HG03039 (cell line): ENCODE measurements at regions not wholly inside any gene's neighbourhood (a gene's known extent, or its start where the extent isn't known, plus 50 kb on each side); places are given as distances from the start of the nearest gene placed in this dataset.

Experiments
- ATAC-seq: cut with Tn5 transposase; IDR thresholded peaks from one replicate; pipeline ENCODE4 v1.9.1; 2021; ENCODE audit warnings: mild to moderate bottlenecking, moderate library complexity; ENCODE audit not compliant: unreplicated experiment

DNA sequence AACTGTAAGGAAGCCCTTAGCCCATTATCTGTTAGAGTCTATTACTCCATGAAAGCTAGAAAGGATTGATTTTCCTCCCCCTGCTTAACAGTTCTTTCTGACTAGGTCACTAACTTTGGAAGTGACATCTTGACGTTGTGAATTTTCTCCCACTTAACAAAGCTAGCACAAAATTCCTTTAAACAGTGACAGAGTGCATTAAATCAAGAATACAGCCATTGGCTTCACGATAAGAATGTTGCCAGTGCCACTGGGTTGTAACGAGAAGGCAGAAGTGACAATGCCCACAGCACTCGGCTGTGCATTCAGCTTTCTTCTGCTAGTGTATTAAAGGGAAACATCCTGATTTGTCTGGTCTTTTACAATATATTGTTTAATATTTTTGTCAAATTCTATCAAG, 182.7 kb upstream of the DTNBP1 start:
- ATAC-seq, result no peak

DNA sequence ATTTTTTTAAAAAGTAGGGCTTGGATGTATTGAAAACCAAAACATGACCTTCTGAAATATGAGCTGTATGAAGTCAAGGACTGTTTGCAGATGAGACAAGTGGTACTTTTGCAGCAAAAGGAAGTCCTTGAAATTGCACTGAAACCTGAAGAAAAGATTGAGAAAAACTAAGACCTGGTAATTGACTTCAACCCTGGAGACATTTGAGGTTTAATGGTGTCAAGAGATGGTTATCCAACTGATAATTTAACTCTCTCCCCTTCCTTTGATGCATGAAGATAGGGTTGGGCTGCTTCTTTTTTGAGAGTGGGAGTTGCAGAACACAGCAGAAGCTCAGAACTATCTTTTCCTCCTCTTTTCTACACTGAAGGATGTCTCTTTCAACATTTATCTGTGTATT, 180.9 kb upstream of the DTNBP1 start:
- no peak for ATAC-seq

DNA sequence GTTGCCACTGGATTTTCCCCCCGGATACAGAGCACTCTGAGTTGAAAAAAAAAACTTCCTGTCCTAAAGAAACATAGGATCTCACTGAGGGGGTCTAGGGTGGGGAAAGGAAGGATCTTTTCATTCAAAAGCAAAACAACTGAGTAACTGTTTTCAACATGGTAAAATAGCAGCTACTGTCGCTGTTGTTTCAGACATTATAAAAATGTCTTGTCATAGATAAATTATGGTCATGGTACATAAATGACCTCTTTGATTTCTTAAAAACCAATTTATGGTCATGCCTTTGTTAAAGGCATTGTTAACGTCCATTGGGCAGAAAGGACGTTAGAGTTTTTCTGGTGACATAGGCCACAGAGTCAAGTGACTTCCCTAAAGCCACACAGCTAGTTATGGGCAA, 180.4 kb upstream of the DTNBP1 start:
- no peak for ATAC-seq

DNA sequence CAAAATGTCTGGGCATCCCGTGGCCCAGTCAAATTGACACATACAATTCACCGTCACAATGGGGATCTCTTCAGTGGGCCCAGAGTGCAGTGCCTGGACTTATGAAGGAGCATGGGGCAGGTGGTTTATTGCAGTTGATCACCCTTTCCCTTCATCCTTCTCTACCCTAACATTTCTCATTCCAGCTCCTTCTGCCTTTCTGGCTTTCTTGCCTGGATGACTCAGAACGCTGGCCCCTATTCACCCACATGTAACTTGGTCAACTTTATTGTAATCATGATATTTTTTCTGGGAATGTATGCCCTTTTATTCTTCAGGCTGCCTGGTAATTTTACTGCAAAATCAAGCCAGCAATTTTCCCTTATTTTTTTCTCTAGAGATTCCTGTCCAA, 179.9 kb upstream of the DTNBP1 start:
- ATAC-seq, result no peak

DNA sequence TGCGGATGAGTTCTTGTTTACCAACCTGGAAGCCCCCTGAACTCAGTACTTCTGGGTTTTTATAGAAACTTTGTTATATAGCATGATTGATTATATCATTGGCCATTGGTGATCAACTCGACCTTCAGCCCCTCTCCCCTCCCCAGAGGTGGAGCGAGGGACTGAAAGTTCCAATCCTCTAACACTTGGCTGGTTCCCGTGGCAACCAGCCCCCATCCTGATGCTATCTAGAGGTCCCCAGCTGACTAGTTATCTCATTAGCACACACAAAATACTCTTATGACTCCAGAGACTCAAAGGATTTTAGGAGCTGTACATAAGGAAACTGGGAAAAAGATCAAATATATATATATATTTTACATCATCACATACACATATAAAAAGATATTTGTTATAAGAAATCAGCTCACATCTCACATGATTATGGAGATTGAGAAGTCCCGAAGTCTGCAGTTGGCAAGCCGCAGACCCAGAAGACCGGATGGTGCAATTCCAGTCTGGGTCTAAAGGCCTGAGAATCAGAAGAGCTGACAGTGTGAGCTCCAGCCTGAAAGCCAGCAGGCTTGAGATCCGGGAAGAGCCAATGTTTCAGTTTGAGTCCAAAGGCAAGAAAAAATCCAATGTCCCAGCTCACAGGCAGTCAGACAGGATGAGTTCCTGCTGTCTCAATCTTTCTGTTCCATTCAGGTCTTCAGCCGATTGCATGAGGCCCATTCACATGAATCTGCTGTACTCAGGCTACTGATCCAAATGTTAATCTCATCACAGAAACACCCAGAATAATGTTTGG, 179.3 kb upstream of the DTNBP1 start:
- no peak for ATAC-seq

DNA sequence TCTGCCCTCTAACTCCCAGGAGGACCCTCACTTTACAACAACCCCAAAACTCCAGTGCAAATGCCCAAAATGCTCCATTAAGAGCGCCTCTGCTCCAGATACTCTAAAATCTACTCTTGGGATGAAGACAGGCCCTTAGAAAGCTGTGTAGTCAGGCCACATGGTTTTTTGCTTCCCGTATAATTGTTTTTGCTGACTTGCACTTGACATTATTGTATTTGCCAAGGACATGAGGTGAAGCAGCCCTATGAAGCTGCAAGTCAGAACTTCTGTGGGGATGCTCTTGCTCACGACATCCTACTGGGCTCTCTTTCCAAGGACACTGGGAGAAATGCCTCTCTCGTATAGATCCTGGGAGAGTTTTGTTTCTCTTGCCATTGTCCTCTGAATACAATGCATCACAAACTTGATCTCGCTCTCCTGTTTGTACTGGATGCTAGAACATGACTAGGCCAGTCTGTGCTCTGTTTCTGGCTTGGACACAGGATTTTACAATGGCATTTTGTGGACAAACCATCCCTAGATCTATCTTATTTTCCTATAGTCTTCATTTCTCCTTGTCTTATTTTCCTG, 177.2 kb upstream of the DTNBP1 start:
- ATAC-seq, result no peak

DNA sequence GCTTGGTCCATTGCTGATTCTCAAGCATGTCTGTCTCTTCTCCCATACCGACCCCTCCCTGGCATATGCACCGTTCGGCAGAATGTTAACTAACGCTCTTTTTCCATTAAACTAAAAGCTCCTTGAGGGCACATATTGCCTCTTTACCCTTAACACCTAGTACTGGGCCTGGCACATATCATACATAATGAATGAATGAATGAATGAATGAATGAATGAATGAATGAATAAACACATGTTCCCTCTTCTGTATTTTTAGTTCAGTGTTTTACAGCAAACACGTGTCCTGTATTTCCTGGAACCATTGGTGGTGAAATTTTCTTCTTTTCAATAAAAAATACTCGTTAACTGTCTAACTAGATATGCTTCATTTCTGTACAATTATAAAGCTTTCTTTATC, 174.4 kb upstream of the DTNBP1 start:
- no peak for ATAC-seq

DNA sequence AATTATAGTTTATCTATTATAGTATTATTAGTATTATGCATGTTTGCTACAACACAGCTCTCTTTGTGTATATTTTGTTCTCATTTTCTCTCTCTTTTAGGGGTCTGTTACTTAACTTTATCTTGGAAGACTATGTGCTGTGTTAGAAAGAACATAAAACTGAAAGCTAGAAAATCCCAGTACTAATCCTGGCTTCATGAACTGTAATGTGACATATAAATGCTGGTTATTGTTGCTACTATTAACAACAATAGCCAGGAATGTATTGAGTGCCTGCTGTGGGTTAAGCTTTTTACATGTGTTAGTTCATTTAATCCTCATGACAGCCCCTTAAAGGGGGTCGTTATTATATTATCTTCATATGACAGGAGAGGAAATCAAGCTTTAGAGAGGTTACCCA, 170.0 kb upstream of the DTNBP1 start:
- ATAC-seq, result no peak

DNA sequence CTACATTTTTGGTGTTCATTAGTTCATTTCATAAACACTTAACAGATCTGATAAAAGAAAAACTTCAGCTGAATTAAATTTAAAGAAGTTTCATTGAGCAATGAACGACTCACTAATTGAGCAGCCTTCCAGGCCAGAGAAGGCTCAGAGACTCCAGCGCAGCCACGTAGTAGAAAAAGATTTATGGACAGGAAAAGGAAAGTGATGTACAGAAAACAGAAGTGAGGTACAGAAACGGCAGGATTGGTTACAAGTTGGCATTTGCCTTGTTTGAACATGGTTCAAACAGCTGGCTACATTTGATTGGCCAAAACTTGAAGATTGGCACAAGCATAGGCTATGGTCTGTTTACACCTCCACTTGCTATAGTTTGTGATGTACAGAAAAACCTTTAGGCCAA, 166.3 kb upstream of the DTNBP1 start:
- no peak for ATAC-seq

DNA sequence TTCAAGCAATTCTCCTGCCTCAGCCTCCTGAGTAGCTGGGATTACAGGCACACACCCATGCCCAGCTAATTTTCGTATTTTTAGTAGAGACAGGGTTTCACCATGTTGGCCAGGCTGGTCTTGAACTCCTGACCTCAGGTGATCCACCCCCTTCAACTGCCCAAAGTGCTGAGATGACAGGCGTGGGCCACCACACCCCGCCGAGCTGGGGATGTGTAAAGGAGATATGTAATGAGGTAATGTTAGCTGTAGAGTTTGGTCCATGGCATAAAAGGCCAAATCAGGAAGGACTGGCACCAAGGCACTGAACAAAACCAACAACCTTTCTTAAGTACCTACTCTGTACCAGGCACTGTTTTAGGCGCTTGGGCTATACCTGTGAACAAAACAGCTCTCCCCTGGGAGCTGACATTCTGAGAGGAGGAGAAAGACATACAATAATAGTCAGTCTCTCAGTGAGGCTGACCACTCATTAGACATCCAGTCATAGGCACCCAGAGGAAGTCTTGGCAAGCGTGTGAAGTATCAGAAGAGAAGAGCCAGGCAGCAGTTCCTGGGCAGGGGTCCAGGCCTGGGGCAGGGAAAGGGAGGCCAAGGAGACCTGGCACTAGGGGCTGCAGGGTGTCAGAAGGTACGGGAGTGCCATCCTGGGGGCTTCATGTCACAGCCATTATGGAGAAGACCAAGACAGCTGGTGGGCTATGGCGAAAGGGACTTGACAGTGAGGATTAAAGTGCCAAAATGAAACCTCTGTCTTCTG, 164.8 kb upstream of the DTNBP1 start:
- no peak for ATAC-seq

DNA sequence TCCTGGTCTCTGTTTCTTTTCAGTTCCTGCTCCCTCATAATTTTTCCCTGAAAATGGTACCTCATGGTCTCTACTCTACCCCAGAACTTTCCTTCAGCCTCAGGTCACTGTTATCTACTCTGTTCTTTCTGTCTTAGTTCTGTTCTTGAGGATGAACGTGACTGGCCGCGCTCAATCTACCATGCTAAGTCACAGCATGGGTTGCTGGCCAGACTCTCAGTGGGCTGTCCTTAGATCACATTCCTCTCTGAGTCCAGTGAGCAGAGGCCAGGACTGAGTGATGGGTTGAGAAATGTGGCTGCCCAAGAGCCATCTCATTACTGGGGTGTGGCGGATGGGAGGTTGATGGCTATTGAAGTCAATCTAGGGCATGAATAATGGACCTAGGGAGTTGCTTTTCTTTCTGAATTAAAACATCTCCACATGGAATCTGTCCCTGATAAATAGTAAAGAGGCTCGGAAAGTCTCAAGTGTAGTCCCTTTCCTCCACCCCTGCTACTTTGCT, 164.0 kb upstream of the DTNBP1 start:
- no peak for ATAC-seq

DNA sequence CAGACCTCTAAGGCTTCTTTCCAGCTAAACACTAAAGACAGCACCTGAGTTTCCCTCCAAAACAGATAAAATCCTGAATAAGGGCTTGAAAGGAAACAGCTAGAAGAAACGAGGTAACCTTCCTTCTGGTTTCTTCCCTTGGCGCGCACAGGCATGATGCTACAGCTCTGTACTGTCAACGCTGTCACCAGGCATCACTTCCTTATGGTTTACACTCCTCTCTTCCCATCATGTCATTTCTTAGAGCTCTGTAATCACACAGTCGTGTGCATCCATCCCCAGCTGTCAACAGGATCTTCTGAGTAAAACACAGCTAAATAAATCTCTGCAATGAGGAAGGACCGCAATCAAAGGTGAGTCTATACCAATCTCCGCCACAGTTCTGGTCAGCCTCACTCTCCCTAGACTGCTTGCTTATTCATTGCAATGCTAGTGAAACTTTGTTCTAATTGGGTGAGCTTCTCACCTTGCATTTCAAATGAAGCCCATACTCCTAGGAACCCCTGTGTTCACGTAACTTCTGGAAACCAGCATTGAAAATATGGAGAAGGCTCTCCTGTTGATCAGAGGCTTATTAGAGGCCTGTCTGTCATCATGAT, 162.6 kb upstream of the DTNBP1 start:
- ATAC-seq, result no peak

DNA sequence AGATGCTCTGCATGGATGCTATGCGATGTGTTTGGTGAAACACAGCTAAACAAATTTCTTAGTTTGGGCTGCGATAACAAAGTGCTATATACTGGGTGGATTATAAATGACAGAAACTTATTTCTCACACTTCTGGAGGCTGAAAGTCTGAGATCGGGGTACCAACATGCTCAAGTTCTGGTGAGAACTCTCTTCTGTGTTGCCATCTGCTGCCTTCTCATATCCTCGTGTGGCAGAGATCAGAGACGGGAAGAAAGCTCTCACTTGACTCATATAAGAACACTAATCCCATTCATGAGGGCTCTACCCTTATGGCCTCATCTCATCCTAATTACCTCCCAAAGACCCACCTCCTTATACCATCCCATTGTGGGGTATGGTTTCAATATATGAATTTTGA, 162.0 kb upstream of the DTNBP1 start:
- no peak for ATAC-seq

DNA sequence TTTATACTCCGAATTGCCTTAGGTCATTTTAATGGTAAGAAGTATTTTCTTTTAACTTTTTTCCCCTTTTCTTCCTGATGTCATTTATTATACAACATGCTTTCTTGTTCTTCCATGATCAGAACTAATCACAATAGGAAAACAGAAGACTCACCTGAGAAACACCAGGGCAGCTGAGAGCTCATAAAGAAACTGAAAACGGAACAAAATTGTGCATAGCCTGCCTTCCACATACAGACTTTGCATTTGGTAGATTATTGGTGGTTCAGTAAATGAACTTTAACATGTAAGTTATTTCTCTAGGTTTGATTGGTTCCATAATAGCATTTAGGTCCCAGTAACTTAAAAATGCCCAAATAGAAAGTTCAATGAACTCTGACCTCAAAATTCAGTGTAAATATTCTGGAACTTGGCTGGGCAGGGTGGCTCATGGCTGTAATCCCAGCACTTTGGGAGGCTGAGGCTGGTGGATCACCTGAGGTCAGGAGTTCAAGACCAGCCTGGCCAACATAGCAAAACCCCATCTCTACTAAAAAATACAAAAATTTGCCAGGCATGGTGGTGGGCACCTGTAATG, 161.1 kb upstream of the DTNBP1 start:
- no peak for ATAC-seq

DNA sequence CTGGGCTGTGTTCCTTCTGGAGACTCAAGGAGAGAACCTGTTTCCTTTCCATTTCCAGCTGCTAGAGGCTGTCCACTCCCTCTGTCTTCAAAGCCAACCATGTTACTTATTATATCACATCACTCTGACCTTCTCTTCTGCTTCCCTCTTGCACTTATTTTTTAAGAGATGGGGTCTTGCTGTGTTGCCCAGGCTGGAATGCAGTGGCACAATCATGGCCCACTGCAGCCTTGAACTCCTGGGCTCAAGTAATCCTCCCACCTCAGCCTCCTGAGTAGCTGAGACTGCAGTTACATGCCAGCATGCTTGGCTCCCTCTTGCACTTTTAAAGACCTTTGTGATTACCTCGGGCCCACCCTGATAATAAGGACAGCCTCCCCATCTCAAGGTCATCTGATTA, 160.0 kb upstream of the DTNBP1 start:
- no peak for ATAC-seq

DNA sequence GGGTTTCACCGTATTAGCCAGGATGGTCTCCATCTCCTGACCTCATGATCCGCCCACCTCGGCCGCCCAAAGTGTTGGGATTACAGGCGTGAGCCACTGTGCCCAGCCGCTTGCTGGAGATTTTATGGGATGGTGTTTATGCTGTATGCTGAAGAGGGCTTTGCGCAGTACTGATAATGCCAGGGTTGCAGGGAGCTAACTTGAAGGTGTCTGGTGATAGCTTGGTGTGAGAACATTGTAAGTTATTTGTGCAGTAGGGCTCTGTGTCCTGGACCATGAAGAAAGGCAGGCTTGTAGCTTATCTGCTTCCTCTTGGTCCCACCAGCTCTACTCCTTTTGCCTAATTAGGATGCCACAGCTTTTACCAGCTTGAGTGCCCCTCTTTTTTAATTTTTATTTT, 157.0 kb upstream of the DTNBP1 start:
- ATAC-seq, result no peak

DNA sequence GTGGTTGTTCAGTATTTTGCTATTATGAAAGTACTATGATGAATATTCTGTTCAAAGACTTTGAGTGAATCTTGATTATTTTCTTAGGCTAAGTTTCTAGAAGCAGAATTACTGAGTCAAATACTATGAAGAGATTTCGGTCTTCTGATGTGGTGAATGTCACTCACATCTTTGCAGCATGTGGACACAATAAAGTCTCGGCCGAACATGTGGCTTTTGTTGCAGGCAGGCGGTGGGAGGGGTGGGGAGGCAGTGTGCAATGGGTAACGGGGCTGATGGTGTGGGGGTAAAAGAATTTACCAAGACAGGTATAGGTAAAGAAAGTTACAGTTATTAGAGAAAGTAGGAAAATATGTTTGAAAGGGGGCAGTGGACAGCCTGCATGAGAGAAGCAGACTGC, 156.4 kb upstream of the DTNBP1 start:
- no peak for ATAC-seq

DNA sequence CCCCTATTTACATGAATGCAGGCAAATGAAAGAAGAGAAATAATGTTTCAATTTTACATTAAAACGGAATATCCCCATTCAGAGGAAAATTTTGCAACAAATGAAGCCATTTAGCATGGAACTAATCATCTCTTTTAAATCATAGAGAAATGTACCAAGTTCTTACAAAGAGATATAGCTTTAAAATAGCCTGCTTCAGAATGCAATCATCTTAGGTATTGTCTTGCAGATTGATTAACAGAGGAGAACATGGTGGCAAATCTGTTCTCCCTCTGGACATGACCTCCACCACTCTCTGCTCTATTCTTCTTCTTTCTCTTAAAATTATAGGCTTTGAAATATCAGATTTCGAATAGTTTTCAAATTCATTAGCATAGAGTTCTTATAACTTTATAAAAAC, 155.7 kb upstream of the DTNBP1 start:
- ATAC-seq, result no peak

DNA sequence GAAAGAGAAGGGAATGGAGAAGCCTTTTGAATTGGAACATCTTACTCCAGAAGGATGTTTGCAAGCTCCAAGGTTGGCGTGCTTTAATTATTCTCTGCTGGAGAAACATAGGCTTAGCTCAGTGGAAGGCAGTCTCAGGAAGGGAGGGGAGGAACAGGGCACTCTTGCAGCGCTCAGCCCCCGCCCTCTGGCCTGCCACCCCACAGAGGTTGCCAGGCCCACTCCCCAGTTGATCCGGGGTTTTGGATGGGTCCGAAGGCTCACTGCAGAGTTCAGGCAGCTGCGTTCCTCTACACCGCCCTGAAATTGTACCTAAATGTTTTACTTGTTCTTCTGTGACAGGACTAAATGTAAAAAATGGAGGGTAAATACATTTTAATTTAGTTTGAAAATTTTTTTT, 155.2 kb upstream of the DTNBP1 start:
- ATAC-seq, result no peak

DNA sequence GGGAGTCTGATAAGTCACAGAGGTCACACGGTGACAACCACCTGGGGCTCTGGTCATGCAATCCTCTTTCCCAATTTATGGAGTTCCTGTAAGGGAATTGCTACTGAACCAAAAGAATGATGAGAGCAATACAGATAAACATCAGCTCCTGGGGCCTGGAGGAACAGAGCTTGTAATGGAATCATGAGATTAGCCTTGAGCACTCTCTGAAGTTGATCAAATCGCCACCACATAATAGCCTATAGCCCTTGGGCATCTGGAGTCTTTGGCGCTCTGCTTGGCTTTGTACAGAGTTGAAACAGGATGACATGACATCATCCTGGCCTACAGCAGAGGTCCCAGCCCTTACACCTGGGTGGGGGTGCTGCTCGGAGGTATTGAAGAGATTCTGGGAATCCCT, 154.3 kb upstream of the DTNBP1 start:
- ATAC-seq, result no peak

DNA sequence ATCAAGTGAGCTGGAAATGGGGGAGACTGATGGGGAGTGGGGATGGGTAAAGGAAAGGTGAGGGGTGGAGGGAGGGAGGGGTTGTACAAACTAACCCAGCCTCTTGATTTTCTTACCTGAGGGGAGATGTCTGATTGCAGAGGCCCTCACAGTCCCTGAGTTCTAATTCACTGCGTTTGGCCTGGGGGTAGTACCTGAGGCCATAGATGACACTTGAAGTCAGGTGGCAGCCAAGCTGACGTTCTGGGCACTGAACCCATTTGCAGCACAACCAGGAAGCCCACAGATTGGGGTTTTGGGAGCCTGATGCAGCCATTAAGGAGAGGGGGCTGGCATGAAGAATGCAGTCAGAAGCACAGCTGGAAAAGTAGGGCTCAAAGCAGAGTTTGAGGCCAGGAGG, 153.8 kb upstream of the DTNBP1 start:
- ATAC-seq, result no peak
